B cell (primary cell): ENCODE measurements at regions not wholly inside any gene's neighbourhood (a gene's known extent, or its start where the extent isn't known, plus 50 kb on each side); places are given as distances from the start of the nearest gene placed in this dataset.

Experiments
- ATAC-seq: fragments of 200-7000 bp; cut with Tn5 transposase; one replicate; pipeline ENCODE4 v1.10.0; 2021; ENCODE audit warnings: low read depth, mild to moderate bottlenecking, moderate number of reproducible peaks, moderate library complexity
- CTCF ChIA-PET: fragments of 350-600 bp; sonication (Branson Sonifier 250); formaldehyde crosslinking; loops from one replicate; lab custom pipeline; 2021; ENCODE audit warnings: antibody characterized with exemption, inconsistent platforms; lab: Charles Lee
- POLR2A ChIA-PET: fragments of 350-600 bp; sonication (Branson Sonifier 250); formaldehyde crosslinking; loops from one replicate; lab custom pipeline; 2021; ENCODE audit warnings: antibody characterized with exemption; lab: Charles Lee
- DNase-seq: peaks from one replicate; pipeline ENCODE4 v3.0.0; 2013
- H2AFZ ChIP-seq: 2 replicates; pipeline ENCODE4 v1.6.1; 2012; ENCODE audit warnings: mild to moderate bottlenecking, low read depth, low read length; ENCODE audit not compliant: insufficient read depth, poor library complexity, severe bottlenecking
- H3K27ac ChIP-seq, 2 donors: 1 replicate in 1 of 2; 2 replicates in 1 of 2; pipeline ENCODE4 v1.5.1; 2012 to 2013; ENCODE audit warnings: low read length in 2 of 2, mild to moderate bottlenecking in 2 of 2, moderate library complexity in 1 of 2
- H3K27me3 ChIP-seq, 4 experiments: fragments of 200-600 bp in 1 of 4; sonication (generic) in 1 of 4; replicated peaks in 1 of 4; 1 replicate in 2 of 4; 2 replicates in 2 of 4; pipeline versions ENCODE4 v1.6.1 to v1.7.0; 2013 to 2016; ENCODE audit warnings: low read length in 3 of 4, mild to moderate bottlenecking in 2 of 4, mixed read lengths in 1 of 4, moderate library complexity in 1 of 4; ENCODE audit not compliant: insufficient read depth in 4 of 4, control insufficient read depth in 3 of 4; ENCODE audit errors: control extremely low read depth in 1 of 4
- H3K36me3 ChIP-seq, 2 experiments: replicated peaks in 1 of 2; 1 replicate in 1 of 2; 2 replicates in 1 of 2; pipeline versions ENCODE4 v1.6.1 to v1.7.1; 2013; ENCODE audit warnings: low read length in 1 of 2; ENCODE audit not compliant: insufficient read depth in 2 of 2, control insufficient read depth in 1 of 2; ENCODE audit errors: control extremely low read depth in 1 of 2, extremely low read depth in 1 of 2
- H3K4me1 ChIP-seq, 2 donors: fragments of 200-600 bp in 1 of 2; sonication (generic) in 1 of 2; 1 replicate in 1 of 2; 2 replicates in 1 of 2; pipeline versions ENCODE4 v1.5.1 to v1.6.1; 2013 to 2017; ENCODE audit warnings: low read length in 2 of 2; ENCODE audit not compliant: control insufficient read depth in 2 of 2, insufficient read depth in 2 of 2
- H3K4me2 ChIP-seq: replicated peaks from 2 replicates; pipeline ENCODE3; 2012; ENCODE audit warnings: mild to moderate bottlenecking, low read depth, low read length; ENCODE audit not compliant: poor library complexity, severe bottlenecking
- H3K4me3 ChIP-seq, 5 experiments: fragments of 200-600 bp in 1 of 5; sonication (generic) in 1 of 5; 1 replicate in 3 of 5; 2 replicates in 2 of 5; pipeline versions ENCODE4 v1.5.1 to v1.7.0; 2011 to 2016; ENCODE audit warnings: low read length in 4 of 5, mild to moderate bottlenecking in 4 of 5, low read depth in 2 of 5, control low read depth in 1 of 5, moderate library complexity in 1 of 5; ENCODE audit not compliant: insufficient read depth in 1 of 5; ENCODE audit errors: control extremely low read depth in 1 of 5, extremely low read depth in 1 of 5
- H3K79me2 ChIP-seq: fragments of 200-600 bp; sonication (generic); one replicate; pipeline ENCODE4 v1.6.0; 2016; ENCODE audit warnings: low read length; ENCODE audit not compliant: control insufficient read depth, insufficient read depth
- H3K9ac ChIP-seq: fragments of 200-600 bp; sonication (generic); 2 replicates; pipeline ENCODE4 v1.6.1; 2017; ENCODE audit warnings: mild to moderate bottlenecking, low read length, moderate library complexity
- H3K9me3 ChIP-seq, 3 donors: one replicate each; pipeline versions ENCODE4 v1.6.1 to v1.7.1; 2013; ENCODE audit warnings: low read length in 2 of 3; ENCODE audit not compliant: control insufficient read depth in 2 of 3, insufficient read depth in 1 of 3; ENCODE audit errors: control extremely low read depth in 1 of 3
- H4K20me1 ChIP-seq: 2 replicates; pipeline ENCODE4 v1.6.0; 2012; ENCODE audit warnings: mild to moderate bottlenecking, low read length; ENCODE audit not compliant: insufficient read depth, control insufficient read depth, poor library complexity, severe bottlenecking
- H3K27ac Mint-ChIP-seq: one replicate; pipeline ENCODE4 v1.8.0; 2021; ENCODE audit warnings: mixed read lengths
- H3K27me3 Mint-ChIP-seq: one replicate; pipeline ENCODE4 v1.8.0; 2021; ENCODE audit warnings: mixed read lengths
- H3K4me1 Mint-ChIP-seq: one replicate; pipeline ENCODE4 v1.8.0; 2021; ENCODE audit warnings: mixed read lengths
- H3K4me3 Mint-ChIP-seq: one replicate; pipeline ENCODE4 v1.8.0; 2021; ENCODE audit warnings: mixed read lengths
- H3K9me3 Mint-ChIP-seq: one replicate; pipeline ENCODE4 v1.8.0; 2022; ENCODE audit warnings: mixed read lengths; ENCODE audit not compliant: insufficient read depth
- EZH2 ChIP-seq: IDR thresholded peaks from 2 replicates; pipeline ENCODE4 v1.6.1; 2012; ENCODE audit warnings: borderline replicate concordance, low read depth, mild to moderate bottlenecking, moderate library complexity, low read length; ENCODE audit not compliant: insufficient read depth, poor library complexity, severe bottlenecking
- WGBS: methylation state at CpG from one replicate; pipeline ENCODE4 v1.1.5; 2013; ENCODE audit warnings: missing lambda C conversion rate; ENCODE audit not compliant: insufficient coverage; 5-methylcytosine and 5-hydroxymethylcytosine counted together
- intact Hi-C: fragments of 100-400 bp; cut with micrococcal nuclease; formaldehyde crosslinking; loops from one replicate; pipeline ENCODE4 v1.10.0; 2022
- TF ChIP-seq, protein P1 (sequence below): fragments of 200-600 bp; IDR thresholded peaks from one replicate; pipeline ENCODE4 v1.8.0; 2022; ENCODE audit warnings: antibody characterized with exemption, mild to moderate bottlenecking

DNA sequence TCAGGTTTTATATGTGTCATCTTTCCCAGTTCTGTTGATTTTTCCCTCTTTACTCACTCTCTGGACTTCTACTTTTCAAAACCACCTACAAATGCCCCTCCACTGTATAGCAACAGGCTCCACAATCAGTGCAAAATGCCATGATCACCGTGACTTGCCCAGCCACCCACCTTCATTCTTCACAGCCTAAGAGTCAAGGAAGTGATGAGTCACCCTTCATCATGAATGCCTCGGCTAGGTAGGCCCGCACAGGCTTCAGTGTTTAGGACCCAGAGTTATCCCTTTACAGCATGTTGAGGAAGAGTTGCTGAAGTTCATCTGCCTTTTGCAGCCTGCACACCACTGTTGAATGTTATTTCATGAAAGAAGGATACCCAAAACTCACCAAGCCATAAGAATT is 158.6 kb downstream of the PMP22 start:
- Mint-ChIP-seq H3K27me3 (no peaks in the 10 kb centered on the region), H3K27ac (no peak overlapping the region), H3K9me3 (no peaks in the 10 kb centered on the region), H3K4me1 (no peaks in the 10 kb centered on the region), H3K4me3 (no peak overlapping the region)
- ChIA-PET POLR2A (no interaction called here), CTCF (no interaction called here)
- H3K27me3 ChIP-seq: no peaks in the 10 kb centered on the region
- no peaks in the 10 kb centered on the region for H4K20me1 ChIP-seq
- TF ChIP-seq, protein P1, sequence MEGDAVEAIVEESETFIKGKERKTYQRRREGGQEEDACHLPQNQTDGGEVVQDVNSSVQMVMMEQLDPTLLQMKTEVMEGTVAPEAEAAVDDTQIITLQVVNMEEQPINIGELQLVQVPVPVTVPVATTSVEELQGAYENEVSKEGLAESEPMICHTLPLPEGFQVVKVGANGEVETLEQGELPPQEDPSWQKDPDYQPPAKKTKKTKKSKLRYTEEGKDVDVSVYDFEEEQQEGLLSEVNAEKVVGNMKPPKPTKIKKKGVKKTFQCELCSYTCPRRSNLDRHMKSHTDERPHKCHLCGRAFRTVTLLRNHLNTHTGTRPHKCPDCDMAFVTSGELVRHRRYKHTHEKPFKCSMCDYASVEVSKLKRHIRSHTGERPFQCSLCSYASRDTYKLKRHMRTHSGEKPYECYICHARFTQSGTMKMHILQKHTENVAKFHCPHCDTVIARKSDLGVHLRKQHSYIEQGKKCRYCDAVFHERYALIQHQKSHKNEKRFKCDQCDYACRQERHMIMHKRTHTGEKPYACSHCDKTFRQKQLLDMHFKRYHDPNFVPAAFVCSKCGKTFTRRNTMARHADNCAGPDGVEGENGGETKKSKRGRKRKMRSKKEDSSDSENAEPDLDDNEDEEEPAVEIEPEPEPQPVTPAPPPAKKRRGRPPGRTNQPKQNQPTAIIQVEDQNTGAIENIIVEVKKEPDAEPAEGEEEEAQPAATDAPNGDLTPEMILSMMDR: no peak
- H3K9ac ChIP-seq: no peak overlapping the region
- H2AFZ ChIP-seq: no peak overlapping the region
- ATAC-seq: no peak
- DNase-seq: no peak
- H3K9me3 ChIP-seq: no peaks in the 10 kb centered on the region
- no peaks in the 10 kb centered on the region for H3K79me2 ChIP-seq
- no peak overlapping the region for H3K27ac ChIP-seq
- no peak overlapping the region for H3K4me3 ChIP-seq
- intact Hi-C loops: no loop called here
- H3K36me3 ChIP-seq: no peaks in the 10 kb centered on the region
- H3K4me2 ChIP-seq: no peak overlapping the region
- no peaks in the 10 kb centered on the region for H3K4me1 ChIP-seq
- WGBS: 94% methylated on average over 2 of the region's 3 CpGs

DNA sequence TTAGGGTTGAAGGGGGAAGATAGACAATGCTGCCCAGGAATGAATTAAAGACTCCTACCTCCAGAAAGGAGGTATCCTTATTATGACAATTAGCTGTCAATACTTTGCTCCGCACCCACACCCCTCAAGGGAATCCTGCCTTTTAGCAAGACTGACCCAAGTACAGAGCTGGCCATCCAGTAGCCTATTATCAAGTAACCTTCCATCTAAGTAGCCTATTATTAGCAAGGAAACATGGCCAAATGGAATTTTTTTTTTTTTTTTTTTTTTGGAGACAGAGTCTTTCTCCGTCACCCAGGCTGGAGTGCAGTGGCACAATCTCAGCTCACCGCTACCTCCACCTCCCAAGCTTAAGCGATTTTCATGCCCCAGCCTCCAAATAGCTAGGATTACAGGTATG is 161.3 kb downstream of the PMP22 start:
- Histone ChIP-seq H2AFZ (no peak overlapping the region), H3K36me3 (no peaks in the 10 kb centered on the region), H3K9ac (no peak overlapping the region), H3K9me3 (no peaks in the 10 kb centered on the region), H3K27me3 (no peaks in the 10 kb centered on the region), H3K4me3 (no peak overlapping the region), H4K20me1 (no peaks in the 10 kb centered on the region), H3K4me2 (no peak overlapping the region), H3K27ac (no peak overlapping the region), H3K79me2 (no peaks in the 10 kb centered on the region), H3K4me1 (no peaks in the 10 kb centered on the region)
- Mint-ChIP-seq H3K27ac (no peak overlapping the region), H3K27me3 (no peaks in the 10 kb centered on the region), H3K9me3 (no peaks in the 10 kb centered on the region), H3K4me1 (no peaks in the 10 kb centered on the region), H3K4me3 (no peak overlapping the region)
- ChIA-PET POLR2A (no interaction called here), CTCF (interaction anchor here (0.7 kb wide), 1 partner anchor 34 kb away, joined by 4 read pairs; no protein-coding TSS in a partner anchor)
- TF ChIP-seq, protein P1: no peak
- TF ChIP-seq EZH2: no peak
- intact Hi-C loops: no loop called here
- DNase-seq: no peak
- ATAC-seq: no peak
- 100% methylated on average over 1 of the region's 4 CpGs for WGBS
